HG03196 (cell line): ENCODE measurements at regions not wholly inside any gene's neighbourhood (a gene's known extent, or its start where the extent isn't known, plus 50 kb on each side); places are given as distances from the start of the nearest gene placed in this dataset.
"Not testable (repeated sequence)": the region's sequence is repeated elsewhere in the genome, so short reads cannot be mapped to it uniquely, and the experiment has no call there.

Experiments used
- ATAC-seq: cut with Tn5 transposase; IDR thresholded peaks from one replicate; pipeline ENCODE4 v1.9.1; 2021; ENCODE audit not compliant: unreplicated experiment

DNA sequence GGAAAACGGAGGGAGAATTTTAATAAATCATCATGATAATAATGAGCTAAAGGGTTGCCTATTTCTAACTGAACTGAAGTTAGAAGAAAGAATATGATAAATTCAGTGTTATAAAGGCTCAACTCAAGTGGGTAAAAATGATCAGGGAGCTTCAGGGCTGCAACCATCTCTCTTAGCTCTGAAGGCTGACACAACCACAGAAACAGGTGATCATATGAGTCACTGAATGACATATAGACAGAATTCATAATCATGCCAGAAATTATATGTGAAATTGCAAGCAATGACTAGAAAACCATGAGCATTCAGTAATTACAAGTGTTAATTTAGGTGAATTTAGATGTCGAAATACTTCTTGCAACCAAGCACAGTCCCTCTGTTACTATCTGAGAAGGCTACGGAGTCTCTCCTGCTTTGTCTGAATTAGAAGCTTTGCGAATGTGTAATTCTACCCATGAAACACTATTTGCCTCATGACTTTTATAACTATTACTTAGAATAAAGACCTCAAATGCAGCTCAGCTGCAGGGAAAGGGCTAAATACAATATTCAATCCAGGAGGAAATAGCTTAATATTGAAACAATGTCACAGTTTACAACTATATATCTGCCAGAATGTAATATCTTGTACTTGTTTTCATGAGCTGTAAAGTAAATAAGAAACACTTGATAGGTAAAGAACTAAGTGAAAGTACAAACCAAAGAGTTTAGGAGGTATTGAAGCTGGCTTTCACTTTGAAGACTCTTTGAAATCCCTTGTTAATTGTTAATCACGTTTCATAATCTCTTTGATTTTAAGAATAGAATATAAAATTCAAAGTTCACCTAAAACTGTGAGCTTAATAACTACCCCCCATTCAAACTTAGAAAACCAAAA lies 1972.6 kb downstream of the ARAP2 start:
- ATAC-seq = no peak

DNA sequence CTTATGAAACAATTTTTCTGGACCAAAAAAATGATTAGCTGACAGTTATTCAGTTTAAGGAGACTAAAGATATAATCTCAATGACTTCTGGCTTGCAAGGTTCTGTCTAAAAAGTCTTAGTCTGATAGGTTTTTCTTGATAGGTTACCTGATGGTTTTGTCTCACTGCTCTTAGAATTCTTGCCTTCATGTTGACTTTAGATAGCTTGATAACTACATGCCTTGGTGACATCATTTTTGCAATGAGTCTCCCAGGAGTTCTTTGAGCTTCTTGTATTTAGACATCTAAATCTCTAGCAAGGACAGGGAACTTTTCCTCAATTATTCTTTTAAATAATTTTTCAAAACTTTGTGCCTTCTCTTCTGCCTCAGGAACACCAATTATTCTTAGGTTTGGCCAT lies 1965.3 kb downstream of the ARAP2 start:
- no peak for ATAC-seq

DNA sequence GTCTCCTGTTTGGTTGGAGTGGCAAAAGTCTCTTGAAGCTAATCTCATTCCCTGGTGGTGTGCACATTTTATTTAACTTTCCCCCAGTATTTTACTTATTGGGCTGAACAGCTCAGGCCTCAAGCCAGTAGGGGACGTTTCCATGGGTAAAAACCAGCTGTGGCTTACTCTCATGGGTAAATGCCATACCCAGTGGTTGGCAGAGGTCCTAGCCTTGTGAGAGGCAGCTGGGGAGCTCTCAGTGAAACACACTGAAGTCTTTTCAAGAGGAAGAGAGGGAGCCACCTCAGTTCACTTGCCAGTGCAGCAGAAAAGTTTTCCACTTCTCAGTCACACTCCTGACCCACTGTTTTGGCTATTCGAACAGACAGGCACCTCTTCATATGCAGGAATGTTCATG lies 1964.2 kb downstream of the ARAP2 start:
- no peak for ATAC-seq

DNA sequence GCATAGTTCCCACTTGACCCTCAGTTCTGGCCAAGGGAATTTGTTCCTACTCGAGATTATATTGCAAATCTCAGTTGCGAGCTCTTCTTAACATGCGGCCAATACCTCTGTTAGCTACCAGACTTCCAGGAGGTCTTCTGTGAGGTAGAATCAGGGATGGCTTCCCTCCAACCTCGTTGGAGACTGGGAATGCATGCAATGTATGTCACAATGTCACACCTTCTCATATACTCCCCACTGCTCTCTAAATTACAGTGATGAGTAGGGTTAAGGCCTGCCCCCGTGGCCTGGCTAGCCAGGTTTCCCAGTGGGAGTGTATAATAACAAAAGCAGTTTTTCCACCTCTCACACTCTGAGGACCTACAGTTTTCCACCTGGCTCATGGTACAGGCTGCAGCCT lies 1962.5 kb downstream of the ARAP2 start:
- ATAC-seq = no peak

DNA sequence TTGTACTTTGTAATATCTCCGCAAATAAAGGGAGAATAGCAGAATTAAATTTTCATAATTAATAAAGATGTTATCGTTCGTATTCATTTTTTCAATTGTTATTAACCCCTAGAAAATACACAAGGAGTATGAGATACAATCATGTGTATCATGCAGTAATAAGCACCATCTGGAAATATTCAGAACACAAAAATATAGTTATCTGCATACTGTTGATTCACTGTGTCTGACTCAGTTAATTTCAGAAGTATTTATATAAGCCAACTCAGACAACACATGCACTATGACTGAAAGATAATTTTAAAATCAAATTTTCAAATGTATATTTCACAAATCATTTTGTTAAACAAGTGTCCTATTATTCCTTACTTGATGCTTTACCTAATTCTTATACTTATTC lies 1954.8 kb downstream of the ARAP2 start:
- no peak for ATAC-seq

DNA sequence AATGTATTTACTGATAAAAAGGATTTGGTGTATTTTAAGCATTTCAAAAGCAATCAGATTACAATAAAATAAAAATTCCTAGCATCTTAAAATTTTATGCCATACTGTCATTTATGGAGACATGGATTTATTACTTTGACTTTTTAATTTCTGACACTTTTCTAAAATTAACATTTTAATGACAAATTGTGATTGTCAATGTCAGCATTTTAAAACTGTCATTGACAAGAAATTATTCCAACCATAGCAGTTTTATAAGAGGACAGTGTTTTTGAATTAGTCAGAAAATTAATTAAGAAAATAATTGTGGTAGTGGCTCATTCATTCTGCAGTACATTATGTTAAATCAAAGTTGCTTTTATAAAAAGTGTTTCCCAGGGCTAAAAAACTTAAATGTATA lies 1954.4 kb downstream of the ARAP2 start:
- no peak for ATAC-seq

DNA sequence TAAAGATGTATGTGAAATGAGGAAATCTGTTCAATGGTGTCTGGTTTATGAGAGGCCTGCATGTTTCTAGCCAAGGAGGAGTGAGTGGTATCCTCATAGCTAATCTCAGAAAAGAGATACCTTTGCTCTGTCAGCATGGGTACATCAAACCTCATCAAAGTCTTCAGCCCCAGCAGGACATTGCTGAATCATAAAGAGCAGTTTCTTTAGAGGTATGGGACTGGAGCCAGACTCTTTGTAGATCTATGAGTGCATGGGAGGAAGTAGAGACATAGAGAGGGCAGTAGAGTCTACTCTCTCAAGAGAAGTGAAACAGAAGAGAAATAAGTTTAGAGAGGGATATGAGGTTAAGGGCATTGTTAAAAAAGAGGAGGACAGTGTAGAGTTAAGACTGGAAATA lies 1950.9 kb downstream of the ARAP2 start:
- ATAC-seq = no peak

DNA sequence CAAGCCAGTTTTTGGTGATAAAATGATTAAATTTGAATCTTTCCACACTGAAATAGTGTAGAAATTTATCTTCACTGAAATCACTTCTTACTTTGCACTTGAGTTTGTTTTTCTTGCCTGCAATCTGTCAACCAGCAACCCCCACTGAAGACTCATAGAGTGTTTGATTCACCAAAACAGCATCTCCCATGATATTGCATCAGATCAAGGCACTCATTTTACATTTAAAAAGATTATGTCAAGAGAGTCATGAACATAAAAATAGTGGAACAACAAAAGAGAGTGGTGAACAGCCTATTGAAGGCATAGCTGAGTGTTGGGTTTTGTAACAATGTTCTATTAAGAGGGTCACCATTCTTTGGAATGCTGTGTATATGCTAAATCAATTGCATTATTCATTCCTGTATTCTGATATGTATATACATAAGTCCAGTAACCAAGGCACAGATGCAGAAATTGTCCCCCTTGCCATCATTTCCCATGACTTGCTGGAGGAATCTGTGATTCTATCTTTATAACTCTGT lies 1934.9 kb downstream of the ARAP2 start:
- ATAC-seq = no peak

DNA sequence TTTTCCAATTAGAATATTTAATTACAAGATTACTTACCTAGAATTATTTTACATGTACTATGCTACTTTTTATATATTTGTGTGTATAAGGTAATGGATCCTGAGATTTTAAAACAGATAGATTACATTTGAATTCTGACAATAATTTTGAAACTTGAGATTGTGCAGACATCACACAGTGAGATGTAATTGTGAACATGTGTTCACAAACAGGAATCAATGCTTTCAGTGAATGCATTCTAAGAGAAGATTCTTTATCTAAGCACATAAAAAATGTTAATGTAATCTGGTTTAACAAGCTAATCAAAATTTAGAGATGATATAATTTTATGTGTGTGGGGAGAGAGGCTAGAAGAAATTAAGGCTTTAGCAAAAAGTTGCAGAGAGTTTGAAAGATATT lies 1925.5 kb downstream of the ARAP2 start:
- ATAC-seq = no peak

DNA sequence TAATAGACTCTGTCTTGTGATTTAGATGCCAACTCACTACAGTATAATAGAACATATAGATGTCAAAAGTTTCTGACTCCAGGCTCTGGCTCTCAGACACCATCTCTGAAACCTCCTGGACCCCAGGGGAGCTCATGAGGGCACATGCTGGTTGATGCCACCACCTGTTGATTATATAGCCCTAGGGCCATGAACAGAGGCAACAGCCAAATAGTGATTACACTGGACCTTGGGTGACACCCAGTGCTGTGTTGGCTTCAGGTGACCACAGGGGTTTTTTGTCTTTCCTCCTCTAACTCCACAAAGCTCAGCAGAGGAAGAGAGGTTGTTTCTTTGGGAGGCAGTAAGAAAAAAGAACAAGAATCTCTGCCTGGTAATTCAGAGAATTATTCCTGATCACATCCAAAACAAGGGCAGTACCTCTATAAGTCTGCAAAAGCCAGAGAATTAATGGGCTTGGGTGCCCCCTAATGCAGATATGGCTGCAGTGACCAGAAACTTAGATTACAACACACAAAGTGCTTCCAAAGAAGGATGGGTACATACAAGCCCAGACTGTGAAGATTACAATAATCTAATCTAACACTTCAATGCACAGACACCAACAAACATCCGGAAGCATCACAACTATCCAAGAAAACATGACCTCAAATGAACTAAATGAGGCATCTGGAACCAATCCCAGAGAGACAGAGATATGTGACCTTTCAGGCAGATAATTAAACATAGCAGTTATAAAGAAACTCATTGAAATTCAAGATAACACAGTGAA lies 1920.6 kb downstream of the ARAP2 start:
- ATAC-seq = no peak

DNA sequence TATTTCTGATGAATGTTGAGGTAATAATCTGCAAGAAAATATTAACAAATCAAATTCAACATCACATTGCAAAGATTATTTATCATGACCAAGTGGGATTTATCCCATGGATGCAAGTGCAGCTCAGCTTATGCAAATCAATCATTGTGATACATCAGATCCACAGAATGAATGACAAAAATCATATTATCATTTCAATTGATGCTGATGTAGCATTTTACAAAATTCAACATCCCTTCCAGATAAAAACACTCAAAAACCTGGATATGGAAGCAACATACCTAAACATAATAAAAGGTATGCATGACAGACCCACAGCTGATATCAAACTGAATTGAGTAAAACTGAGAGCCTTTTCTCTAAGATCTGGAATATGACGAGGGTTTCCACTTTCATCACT lies 1915.4 kb downstream of the ARAP2 start:
- no peak for ATAC-seq

DNA sequence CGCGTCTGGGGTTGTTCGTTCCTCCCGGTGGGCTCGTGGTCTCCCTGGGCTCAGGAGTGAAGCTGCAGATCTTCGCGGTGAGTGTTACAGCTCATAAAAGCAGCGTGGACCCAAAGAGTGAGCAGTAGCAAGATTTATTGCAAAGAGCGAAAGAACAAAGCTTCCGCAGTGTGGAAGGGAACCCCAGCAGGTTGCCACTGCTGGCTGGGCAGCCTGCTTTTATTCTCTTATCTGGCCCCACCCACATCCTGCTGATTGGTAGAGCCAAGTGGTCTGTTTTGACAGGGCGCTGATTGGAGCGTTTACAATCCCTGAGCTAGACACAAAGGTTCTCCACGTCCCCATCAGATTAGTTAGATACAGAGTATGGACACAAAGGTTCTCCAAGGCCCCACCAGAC lies 1909.2 kb downstream of the ARAP2 start:
- ATAC-seq = not testable (repeated sequence)

DNA sequence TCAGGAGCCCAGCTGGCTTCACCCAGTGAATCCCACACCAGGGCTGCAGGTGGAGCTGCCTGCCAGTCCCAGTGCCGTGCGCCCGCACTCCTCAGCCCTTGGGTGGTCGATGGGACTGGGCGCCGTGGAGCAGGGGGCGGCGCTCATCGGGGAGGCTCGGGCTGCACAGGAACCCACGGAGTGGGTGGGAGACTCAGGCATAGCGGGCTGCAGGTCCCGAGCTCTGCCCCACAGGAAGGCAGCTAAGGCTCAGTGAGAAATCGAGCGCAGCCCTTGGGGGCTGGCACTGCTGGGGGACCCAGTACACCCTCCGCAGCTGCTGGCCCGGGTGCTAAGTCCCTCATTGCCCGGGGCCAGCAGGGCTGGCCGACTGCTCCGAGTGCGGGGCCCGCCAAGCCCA lies 1908.8 kb downstream of the ARAP2 start:
- ATAC-seq = not testable (repeated sequence)

DNA sequence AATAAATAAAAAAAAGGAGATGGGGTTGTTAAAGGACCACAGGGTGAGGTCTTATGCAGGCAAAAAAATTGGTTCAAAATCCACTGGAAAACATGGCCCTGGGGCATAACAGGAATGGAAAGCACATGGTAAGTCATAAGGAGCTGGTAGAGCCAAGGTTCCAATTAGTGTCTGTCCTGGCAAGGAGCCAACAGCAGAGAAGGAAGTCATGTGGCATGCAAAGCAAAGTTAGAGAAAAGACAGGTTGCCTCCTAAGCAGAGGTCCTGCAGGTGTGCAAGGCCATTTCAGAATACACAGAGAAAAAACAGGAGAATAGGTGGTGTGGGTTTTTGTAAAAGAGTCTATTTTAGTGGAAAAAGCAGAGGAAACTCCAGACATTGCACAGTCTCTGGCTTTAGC lies 1881.7 kb downstream of the ARAP2 start:
- ATAC-seq = no peak

DNA sequence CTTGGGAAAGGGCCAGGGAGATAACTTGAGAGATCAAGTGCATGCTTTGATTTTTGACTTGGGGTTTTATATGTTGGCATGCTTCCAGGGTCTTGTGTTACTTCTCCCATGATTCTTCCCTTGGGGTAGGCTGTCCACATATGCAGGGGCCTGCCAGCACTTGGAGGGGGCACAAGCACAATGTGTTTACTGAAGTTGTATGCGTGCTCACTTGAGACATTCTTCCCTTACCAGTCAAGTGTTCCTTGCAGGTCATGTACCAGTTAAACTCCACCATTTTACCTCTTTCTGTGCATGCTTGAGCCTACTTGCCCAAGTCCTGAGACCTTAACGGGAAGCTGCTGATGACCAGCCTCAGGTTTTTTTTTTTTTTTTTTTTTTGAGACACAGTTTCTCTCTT lies 1880.5 kb downstream of the ARAP2 start:
- no peak for ATAC-seq

DNA sequence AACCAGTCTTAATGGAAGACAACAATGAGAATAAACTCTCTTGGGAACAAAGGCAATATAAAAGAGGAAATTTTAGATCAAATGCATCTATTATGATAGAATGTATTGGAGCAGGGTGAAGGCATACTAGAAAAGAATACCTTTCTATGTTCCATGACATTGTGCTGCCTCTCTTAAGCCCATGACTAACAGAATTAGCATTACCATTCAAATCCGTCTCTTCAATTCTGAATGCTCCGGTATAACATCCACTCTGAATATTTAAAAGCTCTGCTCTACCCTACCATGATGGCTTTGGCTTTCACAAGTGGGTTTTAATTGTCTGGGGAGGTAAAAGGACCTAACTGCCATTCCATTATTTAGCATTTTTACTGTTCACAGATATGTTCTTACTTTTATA lies 1878.4 kb downstream of the ARAP2 start:
- ATAC-seq = no peak

DNA sequence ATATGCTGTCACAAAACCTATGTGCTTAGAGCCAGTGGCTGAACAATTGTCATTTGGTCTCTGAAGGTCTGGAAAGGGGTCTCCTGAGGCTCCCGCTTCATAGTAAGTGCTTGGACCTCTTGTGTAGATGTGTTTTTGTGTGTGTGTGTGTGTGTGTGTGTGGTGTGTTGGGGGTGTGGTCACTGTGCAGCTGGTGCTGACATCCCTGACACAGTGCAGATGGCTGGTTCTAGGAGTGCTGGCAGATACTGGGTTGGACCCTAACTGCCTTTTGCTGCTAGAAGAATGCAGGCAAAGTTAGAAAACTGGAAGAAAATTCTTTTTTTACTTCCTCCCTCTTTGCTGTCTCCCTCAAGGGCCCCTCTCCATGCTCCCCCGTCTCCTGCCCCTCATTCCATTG lies 1872.6 kb downstream of the ARAP2 start:
- no peak for ATAC-seq

DNA sequence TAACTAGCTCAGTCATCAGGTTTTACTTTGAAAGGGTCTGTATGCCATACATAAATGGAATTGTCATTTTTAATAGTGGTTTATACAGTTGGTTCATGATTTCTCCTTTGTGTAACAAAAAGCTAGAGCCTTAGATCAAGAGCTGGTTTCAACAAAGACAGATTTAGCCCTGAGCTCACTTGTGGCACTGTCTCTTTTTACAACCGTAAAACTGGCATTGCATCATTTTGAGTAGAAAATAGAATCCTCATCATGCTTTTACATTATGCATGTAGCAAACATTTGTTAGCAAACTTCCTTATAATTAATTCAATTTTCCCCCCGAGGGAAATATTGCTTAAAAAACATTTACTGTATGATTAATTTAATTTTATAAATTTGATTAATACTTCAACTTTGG lies 1871.5 kb downstream of the ARAP2 start:
- no peak for ATAC-seq

DNA sequence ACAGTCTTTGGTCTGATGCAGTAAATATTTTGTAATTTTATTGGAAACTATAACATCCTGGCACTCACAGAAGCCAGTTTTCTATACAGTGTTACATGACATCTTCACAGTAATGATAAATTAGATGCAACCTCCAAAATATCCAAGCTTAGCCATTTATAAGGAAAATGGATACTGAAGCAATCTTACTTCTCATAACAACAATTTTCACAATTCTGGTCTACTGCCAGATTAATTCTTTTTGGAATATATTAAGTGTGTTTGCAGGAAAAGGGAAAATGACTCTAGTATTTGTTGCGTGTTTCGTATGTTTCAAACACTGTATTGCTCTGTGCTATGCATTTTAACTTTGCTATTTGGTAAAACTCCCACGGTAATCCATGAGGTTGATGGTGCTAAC lies 1870.9 kb downstream of the ARAP2 start:
- ATAC-seq = no peak

DNA sequence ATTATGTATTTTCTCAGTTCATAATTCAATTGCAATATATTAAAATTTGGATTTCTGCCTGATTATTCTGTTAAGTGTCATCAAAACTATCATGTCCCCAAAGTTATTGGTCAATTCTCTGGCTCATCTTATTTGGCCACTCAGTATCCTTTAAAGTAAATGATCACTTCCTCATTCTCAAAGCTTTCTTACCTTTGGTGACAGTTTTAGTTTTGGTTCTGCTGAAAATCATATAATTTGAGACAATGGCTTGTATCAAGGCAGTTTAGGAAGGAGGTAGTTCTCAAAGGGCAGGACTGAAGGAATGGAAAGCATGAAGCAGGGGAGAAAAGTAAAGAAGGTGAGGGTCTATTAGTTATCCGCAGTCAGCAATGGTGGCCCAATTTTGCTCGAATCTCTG lies 1832.1 kb downstream of the ARAP2 start:
- ATAC-seq = no peak

DNA sequence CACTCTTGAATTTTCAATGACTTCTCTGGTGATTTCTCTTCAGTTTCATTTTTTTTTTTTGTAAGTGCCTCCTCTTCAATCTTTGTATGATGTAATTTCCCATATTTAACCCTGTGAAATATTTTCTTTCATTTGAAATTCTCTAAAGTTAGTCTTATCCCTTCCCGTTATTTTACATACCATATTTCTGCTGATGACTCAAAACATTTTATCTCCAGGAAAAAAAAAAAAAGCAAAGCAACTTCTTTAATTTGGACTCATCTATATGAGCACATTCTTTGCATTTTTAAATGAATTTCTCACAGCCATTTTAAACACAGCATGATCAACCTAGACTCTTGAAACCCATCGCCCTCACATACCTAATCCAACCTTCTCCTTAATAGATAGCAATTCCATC lies 1831.4 kb downstream of the ARAP2 start:
- ATAC-seq = no peak

DNA sequence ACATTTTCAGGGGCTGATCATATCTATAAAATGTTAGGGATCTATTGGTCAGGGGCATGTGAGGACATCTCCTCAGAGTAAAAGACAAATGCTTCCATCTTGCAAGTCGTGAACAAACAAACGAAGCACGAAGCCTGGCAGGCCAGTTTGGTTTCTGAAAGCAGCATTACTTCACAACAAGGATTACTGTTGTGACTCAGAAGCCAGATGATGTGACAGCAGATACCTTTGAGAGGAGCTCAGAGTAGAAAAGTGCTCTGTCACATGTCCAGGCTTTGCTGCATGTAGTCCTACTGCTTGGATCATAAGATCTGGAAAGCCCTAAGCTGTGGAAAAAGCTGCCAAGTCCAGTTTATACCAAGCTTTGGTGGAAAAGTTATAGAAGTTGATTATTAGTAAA lies 1827.2 kb downstream of the ARAP2 start:
- no peak for ATAC-seq
